ENCODE measurements at regions not wholly inside any gene's neighbourhood (a gene's known extent, or its start where the extent isn't known, plus 50 kb on each side); places are given as distances from the start of the nearest gene placed in this dataset.

DNA sequence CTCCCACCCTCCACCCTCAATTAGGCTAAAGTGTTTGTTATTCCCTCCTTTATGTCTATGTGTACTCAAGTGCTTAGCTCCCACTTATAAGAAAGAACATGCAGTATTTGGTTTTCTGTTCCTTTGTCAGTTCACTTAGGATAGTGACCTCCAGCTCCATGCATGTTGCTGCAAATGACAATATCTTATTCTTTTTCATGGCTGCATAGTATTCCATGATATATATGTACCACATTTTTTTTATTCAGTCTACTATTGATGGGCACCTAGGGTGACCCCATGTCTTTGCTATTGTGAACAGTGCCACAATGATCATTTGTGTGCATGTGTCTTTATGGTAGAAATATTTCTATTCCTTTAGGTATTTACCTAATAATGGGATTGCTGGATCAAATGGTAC is 114.3 kb downstream of the DLEU7 start:
- TF ChIP-seq POLR2A (IDR thresholded peaks at IDR 0.05; ENCODE audit: extremely low read depth, insufficient read length): no peak
- TF ChIP-seq, protein P1, sequence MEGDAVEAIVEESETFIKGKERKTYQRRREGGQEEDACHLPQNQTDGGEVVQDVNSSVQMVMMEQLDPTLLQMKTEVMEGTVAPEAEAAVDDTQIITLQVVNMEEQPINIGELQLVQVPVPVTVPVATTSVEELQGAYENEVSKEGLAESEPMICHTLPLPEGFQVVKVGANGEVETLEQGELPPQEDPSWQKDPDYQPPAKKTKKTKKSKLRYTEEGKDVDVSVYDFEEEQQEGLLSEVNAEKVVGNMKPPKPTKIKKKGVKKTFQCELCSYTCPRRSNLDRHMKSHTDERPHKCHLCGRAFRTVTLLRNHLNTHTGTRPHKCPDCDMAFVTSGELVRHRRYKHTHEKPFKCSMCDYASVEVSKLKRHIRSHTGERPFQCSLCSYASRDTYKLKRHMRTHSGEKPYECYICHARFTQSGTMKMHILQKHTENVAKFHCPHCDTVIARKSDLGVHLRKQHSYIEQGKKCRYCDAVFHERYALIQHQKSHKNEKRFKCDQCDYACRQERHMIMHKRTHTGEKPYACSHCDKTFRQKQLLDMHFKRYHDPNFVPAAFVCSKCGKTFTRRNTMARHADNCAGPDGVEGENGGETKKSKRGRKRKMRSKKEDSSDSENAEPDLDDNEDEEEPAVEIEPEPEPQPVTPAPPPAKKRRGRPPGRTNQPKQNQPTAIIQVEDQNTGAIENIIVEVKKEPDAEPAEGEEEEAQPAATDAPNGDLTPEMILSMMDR (IDR thresholded peaks at IDR 0.05; ENCODE audit: low read depth, low read length): no peak
- TF ChIP-seq, protein P2, sequence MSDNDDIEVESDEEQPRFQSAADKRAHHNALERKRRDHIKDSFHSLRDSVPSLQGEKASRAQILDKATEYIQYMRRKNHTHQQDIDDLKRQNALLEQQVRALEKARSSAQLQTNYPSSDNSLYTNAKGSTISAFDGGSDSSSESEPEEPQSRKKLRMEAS (IDR thresholded peaks at IDR 0.05; ENCODE audit: low read depth, low read length): no peak
- no peak for TF ChIP-seq MYC (IDR thresholded peaks at IDR 0.05; ENCODE audit: low read depth, low read length)
